ENCODE measurements at regions not wholly inside any gene's neighbourhood (a gene's known extent, or its start where the extent isn't known, plus 50 kb on each side); places are given as distances from the start of the nearest gene placed in this dataset.

DNA sequence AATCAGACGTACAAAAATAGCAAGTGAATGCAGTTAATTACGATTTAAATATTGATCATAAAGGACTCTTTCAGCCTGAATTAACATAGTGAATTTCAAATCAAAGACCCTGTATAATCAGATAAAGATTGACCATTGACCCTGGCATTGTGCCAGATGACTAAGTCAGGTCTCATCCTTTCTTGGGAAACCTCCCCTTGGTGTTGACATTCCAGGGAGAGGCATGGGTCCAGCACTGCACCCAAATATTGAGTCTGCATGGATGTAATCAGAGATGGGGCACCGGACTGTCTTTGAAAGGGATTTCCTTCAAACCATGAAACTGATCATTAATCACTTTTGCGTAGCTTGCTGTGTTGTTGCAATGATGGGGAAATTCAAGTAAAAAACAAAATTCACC lies 1138.2 kb downstream of the BCL11B start:
- Mint-ChIP-seq H3K36me3 (ENCODE audit: low read depth) (no peaks in the 10 kb centered on the region), H3K4me1 (ENCODE audit: low read depth) (no peaks in the 10 kb centered on the region), H3K27ac (no peak overlapping the region), H3K9me3 (peaks cover 54% of the 10 kb centered on the region), H3K27me3 (ENCODE audit: insufficient read depth) (no peaks in the 10 kb centered on the region), H3K4me3 (no peak overlapping the region)
- no peak for DNase-seq
- TF ChIP-seq, protein P1, sequence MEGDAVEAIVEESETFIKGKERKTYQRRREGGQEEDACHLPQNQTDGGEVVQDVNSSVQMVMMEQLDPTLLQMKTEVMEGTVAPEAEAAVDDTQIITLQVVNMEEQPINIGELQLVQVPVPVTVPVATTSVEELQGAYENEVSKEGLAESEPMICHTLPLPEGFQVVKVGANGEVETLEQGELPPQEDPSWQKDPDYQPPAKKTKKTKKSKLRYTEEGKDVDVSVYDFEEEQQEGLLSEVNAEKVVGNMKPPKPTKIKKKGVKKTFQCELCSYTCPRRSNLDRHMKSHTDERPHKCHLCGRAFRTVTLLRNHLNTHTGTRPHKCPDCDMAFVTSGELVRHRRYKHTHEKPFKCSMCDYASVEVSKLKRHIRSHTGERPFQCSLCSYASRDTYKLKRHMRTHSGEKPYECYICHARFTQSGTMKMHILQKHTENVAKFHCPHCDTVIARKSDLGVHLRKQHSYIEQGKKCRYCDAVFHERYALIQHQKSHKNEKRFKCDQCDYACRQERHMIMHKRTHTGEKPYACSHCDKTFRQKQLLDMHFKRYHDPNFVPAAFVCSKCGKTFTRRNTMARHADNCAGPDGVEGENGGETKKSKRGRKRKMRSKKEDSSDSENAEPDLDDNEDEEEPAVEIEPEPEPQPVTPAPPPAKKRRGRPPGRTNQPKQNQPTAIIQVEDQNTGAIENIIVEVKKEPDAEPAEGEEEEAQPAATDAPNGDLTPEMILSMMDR (IDR thresholded peaks at IDR 0.05): no peak

DNA sequence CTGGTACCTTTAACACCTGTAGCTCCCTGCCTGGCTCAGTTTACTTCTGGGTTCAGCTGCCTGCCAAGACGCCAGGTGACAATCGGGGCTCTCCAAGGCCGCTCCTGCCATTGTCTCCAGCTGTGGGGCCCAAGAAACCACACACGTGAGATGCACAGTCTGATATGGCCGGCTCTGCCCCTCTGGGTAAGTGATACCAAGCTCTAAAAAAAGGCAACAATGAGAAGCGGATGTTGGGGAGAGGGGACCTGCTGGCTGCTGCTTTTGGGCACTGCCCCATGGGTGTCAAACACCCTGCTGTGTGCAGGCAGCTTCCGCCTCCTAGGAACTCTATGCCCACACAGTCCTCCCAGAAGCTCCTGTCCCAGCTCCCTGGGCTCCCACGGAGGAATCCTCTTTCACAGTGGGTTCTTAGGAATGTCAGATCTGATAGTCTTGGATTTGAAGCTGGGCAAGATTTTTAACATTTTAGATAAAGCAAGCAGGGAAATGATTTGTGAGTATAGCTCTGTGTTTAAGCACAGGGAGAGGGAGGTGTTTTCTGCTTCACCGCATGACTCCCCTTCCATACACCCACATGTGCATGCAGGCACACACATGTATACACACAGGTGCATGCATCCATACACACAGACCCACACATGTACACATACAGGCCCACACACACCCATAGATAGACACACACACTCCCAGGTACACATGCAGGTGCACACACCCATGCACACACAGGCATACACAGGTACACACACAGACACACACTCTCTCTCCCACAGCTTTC lies 1135.8 kb downstream of the BCL11B start:
- no peaks in the 10 kb centered on the region for H3K27me3 Mint-ChIP-seq (ENCODE audit: insufficient read depth)
- H3K36me3 Mint-ChIP-seq (ENCODE audit: low read depth): no peaks in the 10 kb centered on the region
- H3K9me3 Mint-ChIP-seq: peaks cover 44% of the 10 kb centered on the region
- no peak overlapping the region for H3K4me3 Mint-ChIP-seq
- TF ChIP-seq, protein P1 (IDR thresholded peaks at IDR 0.05): no peak
- no peak for DNase-seq
- no peaks in the 10 kb centered on the region for H3K4me1 Mint-ChIP-seq (ENCODE audit: low read depth)
- H3K27ac Mint-ChIP-seq: no peak overlapping the region

DNA sequence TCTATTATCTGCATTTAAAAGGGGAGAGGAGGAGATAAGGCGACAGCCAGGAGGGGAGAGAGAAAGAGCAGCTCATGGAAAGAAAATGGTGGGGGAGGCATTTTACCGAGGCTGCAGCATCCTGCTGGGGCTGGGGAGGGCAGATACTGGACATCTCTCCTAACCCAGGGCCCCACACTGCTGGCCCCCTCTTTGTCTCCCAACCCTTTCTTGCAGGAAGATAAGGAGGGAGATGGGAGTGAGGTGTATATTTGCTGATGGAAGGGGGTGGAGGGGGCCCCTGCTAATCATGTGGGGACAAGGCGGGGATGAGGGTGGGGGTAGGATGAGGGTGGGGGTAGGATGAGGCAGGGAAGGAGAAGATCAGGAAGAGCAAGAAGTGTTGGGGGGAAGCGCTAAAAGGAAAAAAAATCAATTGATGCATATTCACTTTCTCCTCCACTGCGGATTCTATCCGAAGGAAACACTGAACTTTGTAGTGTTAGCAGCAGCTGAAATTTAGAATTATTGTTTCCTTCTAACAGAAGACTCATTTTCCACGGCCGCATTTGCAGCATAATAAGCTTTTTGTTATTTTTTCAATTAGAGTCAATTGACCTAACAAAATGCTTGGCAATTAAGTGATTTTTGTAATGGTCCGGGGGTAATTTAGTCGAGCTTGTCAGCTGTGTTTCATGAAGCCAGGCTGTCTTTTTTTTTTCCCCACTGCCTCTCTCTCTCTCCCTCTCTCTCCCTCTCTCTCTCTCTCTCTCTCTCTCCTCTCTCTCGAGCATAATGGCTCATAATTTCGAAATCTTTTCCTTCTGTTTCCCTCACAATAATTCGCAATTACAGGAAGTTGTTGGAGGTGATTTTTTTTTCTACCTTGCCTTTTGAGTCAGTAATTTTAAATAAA lies 1134.6 kb downstream of the BCL11B start:
- no peaks in the 10 kb centered on the region for H3K4me1 Mint-ChIP-seq (ENCODE audit: low read depth)
- no peaks in the 10 kb centered on the region for H3K36me3 Mint-ChIP-seq (ENCODE audit: low read depth)
- TF ChIP-seq, protein P1 (IDR thresholded peaks at IDR 0.05): no peak
- no peak overlapping the region for H3K4me3 Mint-ChIP-seq
- H3K27me3 Mint-ChIP-seq (ENCODE audit: insufficient read depth): no peaks in the 10 kb centered on the region
- H3K27ac Mint-ChIP-seq: no peak overlapping the region
- H3K9me3 Mint-ChIP-seq: peaks cover 42% of the 10 kb centered on the region
- no peak for DNase-seq

DNA sequence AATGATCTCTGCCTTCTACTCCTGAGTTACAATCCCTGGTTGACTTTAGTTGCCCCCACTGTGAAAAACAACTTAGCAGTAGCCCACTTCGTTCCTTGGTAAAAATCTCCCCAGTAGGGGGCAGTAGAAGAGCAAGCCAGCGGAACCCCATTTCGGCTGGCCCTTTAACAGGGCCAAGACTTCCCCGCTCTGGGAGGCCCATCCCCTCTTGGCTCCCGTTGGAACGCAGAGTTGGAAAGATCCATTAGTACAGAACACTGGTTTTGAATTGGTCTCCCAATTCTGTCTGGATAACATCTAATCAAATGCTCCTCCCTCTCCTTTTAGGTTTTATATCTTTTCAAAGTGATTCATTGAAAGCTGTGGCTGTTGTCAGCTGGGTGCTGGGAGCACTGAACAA lies 1133.3 kb downstream of the BCL11B start:
- H3K27ac Mint-ChIP-seq: no peak overlapping the region

DNA sequence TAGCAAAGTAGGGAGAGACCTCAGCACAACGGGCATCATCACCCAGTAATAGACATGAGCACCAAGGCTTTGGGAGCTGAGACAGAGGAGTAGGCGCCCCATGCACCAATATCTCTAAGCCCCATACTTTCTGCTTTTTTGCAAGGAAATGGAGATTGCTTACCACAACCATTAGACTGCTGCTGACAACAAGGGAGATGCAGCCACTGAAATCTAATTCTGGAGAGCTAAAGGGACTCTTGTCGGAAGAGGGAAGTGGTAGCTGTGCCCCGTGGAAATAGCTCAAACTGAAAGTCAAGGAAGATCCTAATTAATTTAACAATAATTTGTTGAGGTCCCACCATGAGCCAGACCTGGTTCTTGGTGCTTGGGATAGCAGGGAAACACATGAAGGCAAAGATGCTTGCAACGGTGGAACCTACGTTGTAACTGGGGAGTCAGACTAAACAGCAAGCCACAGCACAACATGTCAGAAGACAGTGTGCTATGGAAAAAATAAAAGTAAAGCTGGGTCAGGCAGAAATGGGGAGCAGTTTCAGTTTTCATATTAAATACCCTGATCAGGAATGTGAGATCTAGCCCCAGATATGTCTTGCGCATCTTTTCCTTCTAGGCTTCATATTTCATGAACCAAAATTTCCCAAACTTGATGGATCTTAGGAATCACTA lies 1131.0 kb downstream of the BCL11B start:
- no peaks in the 10 kb centered on the region for H3K36me3 Mint-ChIP-seq (ENCODE audit: low read depth)
- H3K27me3 Mint-ChIP-seq (ENCODE audit: insufficient read depth): no peaks in the 10 kb centered on the region
- no peak for DNase-seq
- TF ChIP-seq, protein P1 (IDR thresholded peaks at IDR 0.05): no peak
- H3K4me3 Mint-ChIP-seq: no peak overlapping the region
- H3K9me3 Mint-ChIP-seq: peaks cover 53% of the 10 kb centered on the region
- no peaks in the 10 kb centered on the region for H3K4me1 Mint-ChIP-seq (ENCODE audit: low read depth)
- no peak overlapping the region for H3K27ac Mint-ChIP-seq

More for the DNA sequence above, 1133.3 kb downstream of the BCL11B start:
- TF ChIP-seq, protein P1 (IDR thresholded peaks at IDR 0.05): peak; percentile 52; the same call in 1 of the 2 replicates
- Mint-ChIP-seq H3K4me3 (no peak overlapping the region), H3K27me3 (ENCODE audit: insufficient read depth) (no peaks in the 10 kb centered on the region), H3K36me3 (ENCODE audit: low read depth) (no peaks in the 10 kb centered on the region), H3K9me3 (peaks cover 39% of the 10 kb centered on the region), H3K4me1 (ENCODE audit: low read depth) (no peaks in the 10 kb centered on the region)
- no peak for DNase-seq
